ENCODE measurements at regions not wholly inside any gene's neighbourhood (a gene's known extent, or its start where the extent isn't known, plus 50 kb on each side); places are given as distances from the start of the nearest gene placed in this dataset.

GRCh38 chr3:151935446-151935845 is 62.0 kb downstream of the SUCNR1 start:
- no peak for DNase-seq

- DNase-seq = no peak
These were observed 67.0 kb downstream of the SUCNR1 start for GRCh38 chr3:151940481-151940880.

GRCh38 chr3:151943539-151943938 is 70.1 kb downstream of the SUCNR1 start:
- DNase-seq = no peak

GRCh38 chr3:151944356-151944755 is 70.9 kb downstream of the SUCNR1 start:
- no peak for DNase-seq

GRCh38 chr3:151946606-151947005 is 73.2 kb downstream of the SUCNR1 start:
- no peak for DNase-seq

GRCh38 chr3:151949706-151950105 is 76.3 kb downstream of the SUCNR1 start:
- no peak for DNase-seq

GRCh38 chr3:151955356-151955755 is 81.9 kb downstream of the SUCNR1 start:
- DNase-seq = no peak

- DNase-seq = no peak
These were observed 87.6 kb downstream of the SUCNR1 start for GRCh38 chr3:151960961-151961580.

GRCh38 chr3:151962352-151962751 is 88.9 kb downstream of the SUCNR1 start:
- no peak for DNase-seq

GRCh38 chr3:151962912-151963311 is 89.5 kb downstream of the SUCNR1 start:
- no peak for DNase-seq

GRCh38 chr3:151964743-151965142 is 91.3 kb downstream of the SUCNR1 start:
- DNase-seq = no peak

- DNase-seq = no peak
These were observed 95.7 kb downstream of the SUCNR1 start for GRCh38 chr3:151969026-151969642.

GRCh38 chr3:151971814-151972579 is 98.6 kb downstream of the SUCNR1 start:
- DNase-seq = no peak

- no peak for DNase-seq
These were observed 100.6 kb downstream of the SUCNR1 start for GRCh38 chr3:151974067-151974466.

- no peak for DNase-seq
These were observed 103.0 kb downstream of the SUCNR1 start for GRCh38 chr3:151976211-151977050.

GRCh38 chr3:151979906-151980305 is 106.5 kb downstream of the SUCNR1 start:
- no peak for DNase-seq

- DNase-seq = no peak
These were observed 110.1 kb downstream of the SUCNR1 start for GRCh38 chr3:151983538-151983937.

- DNase-seq = no peak
These were observed 112.5 kb downstream of the SUCNR1 start for GRCh38 chr3:151985787-151986430.

GRCh38 chr3:151987893-151988292 is 114.5 kb downstream of the SUCNR1 start:
- DNase-seq = no peak

GRCh38 chr3:151989621-151990020 is 116.2 kb downstream of the SUCNR1 start:
- DNase-seq = no peak

GRCh38 chr3:151990696-151991376 is 117.4 kb downstream of the SUCNR1 start:
- DNase-seq = no peak
